ENCODE measurements at regions not wholly inside any gene's neighbourhood (a gene's known extent, or its start where the extent isn't known, plus 50 kb on each side); places are given as distances from the start of the nearest gene placed in this dataset.

- DNase-seq = no peak
These were observed 187.7 kb upstream of the POU5F2 start for GRCh38 chr5:93929131-93929530.

DNA sequence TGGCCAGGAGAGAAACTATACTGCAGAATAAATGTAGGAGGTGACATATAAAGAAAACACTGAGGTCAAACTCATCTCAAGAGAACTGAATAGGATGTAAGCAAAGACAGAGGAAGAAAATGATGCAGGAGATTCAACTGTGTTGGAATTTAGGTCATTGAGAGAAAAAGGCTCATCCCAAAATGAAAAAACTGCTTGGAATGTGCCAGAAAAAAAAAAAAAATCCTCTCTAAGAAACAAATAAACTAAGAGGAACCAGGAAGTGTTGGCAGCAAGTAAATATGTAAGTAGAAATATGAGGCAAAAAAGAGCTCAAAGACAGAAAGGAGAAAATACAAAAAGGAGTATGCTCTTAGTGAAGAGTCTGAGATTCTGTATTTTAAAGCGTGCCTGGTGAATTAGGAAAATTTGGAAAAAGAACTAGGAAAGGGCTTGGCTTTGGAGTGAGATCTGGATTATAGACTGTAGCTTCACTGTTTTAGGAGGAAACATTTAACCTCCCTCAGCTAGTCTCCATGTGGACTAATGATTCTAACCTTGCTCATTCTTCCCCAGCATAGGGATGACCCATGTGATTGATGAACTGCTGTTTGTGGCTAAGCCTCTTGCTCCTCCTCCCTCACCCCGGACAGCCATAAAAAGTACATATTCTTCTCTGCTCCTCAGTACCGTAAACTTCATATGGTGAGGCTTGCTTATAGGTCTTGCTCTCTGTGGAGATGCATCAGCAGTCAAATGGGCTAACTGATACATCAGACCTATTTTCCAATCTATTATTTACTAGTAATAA is 185.6 kb upstream of the POU5F2 start:
- DNase-seq = no peak

GRCh38 chr5:93925321-93925720 is 183.9 kb upstream of the POU5F2 start:
- no peak for DNase-seq

- no peak for DNase-seq
These were observed 183.2 kb upstream of the POU5F2 start for GRCh38 chr5:93924628-93925027.

GRCh38 chr5:93922551-93922950 is 181.2 kb upstream of the POU5F2 start:
- DNase-seq = no peak

DNA sequence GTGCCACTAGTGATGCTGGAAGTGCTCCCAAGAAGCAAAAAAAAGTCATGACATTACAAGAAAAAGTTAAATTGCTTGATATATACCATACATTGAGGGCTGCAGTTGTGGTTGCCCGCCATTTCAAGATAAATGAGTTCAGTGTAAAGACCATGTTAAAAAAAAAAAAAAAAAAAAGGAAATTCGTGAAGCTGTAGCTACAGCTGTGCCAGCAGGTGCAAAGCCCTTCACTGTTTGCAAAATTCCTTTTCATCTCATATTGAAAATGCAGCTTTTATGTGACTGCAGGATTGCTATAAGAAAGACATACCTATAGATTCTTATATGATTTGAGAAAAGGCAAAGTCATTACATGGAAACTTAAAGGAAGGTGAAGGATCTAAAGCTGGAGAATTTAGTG is 179.6 kb upstream of the POU5F2 start:
- no peak for DNase-seq

- DNase-seq = no peak
These were observed 175.5 kb upstream of the POU5F2 start for GRCh38 chr5:93916872-93917271.

DNA sequence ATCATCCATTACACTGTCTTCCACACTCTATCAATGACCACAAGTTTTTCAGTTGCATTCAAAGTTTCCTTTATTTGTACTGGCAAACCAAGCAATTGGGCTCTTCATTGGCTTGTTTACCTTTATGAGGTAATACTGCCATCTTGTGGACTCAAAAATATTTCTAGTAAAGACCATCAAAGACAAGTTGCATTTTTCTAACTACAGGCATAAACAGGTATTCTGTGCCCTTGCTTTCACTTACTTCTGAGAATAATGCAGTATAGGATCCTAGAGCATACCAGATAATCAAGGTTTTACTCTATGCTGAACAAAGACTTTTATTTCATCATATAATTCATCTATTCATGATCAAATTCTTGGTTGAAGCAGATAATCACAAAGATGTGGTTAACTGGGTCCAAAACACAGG is 173.7 kb upstream of the POU5F2 start:
- DNase-seq = no peak

DNA sequence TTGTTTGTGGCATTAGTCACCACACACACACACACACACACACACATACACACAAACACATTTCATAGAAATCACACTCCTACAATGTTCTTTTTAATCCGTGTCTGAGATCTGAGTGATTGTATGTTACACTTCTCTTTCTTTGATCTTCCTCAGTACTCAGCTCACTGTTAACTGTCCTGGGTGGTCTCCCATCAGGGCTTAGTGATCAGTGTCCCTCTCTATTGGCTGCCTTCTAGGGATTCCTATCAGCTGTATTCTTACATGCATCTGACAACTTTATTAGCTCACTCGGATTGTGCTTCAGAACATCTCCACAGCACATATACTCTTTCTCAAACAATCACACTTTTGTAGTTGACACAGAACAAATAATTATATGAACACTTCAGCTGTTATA is 170.2 kb upstream of the POU5F2 start:
- DNase-seq = no peak

DNA sequence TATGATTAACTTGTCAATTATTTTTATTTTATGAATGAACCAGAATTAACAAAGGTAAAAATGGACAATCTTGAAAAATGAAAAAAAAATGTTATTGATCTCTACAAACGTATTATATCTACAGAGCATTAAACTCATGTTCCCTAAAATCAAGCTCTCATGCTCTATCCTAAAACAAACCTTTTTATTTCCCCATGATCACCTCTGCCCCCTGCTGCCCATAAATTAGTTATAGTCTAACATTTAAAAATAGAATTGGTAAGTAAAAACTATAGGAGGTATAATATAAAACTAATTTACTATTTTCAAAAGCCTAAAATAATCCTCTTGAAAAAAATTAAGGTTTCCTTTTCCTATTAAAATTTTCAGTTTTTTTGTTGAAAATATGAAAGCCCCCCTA is 168.0 kb upstream of the POU5F2 start:
- no peak for DNase-seq

GRCh38 chr5:93904917-93905316 is 163.5 kb upstream of the POU5F2 start:
- no peak for DNase-seq

- DNase-seq = no peak
These were observed 160.9 kb upstream of the POU5F2 start for GRCh38 chr5:93902288-93902687.

- no peak for DNase-seq
These were observed 157.7 kb upstream of the POU5F2 start for GRCh38 chr5:93899026-93899600.

DNA sequence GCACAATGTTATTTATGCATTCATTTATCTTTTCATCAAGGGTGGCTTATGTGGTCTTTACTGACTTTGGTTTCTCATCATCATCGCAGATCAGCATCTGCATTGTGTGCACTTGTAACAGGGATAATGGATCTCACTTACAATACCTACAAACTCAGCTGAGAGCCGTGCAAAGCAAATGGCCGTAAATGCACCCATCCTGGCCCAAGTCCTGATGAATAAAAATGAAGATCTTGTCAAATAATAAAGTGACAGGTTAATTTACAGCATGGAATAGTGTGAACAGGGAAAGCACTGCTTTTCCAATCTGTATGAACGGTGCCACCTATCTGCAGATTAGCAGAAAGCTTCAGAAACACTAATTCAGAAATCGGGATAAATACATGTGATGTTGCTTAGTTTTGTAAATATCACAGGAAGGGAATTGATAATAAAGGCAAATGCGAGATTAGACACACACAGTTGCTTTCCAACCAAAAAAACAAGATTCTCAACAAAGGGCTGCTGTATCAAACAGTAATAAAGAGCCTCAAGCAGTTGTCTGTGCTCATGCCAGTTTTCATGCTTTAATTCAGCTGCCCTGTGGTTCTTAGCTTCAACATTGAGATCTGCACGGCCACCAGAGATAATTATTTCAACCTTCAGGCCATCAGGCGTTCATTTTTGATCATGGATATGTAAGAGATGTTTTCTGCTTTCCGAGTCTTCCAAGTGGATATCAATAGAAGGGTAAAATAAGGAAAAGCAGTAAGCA is 153.4 kb upstream of the POU5F2 start:
- DNase-seq = no peak

DNA sequence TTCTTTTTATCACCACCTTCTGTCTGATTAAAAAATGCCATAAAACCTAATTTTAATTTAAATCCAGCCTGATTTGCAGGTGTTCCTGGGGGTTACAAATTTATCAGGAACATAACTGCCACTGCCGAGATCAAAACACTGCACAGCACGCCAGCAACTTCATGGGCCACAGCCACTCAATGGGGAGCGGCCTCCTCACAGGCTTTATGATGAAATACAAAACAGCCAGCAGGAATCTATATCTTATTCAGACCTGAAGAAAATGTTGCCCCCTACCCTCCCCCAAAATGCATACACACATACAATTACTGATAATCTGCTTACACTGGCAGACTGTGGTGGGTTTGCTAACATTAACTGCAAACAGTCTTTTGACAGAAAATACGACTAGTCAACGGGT is 151.7 kb upstream of the POU5F2 start:
- DNase-seq = no peak

GRCh38 chr5:93892481-93892880 is 151.1 kb upstream of the POU5F2 start:
- DNase-seq = no peak

- no peak for DNase-seq
These were observed 150.4 kb upstream of the POU5F2 start for GRCh38 chr5:93891491-93892480.

DNA sequence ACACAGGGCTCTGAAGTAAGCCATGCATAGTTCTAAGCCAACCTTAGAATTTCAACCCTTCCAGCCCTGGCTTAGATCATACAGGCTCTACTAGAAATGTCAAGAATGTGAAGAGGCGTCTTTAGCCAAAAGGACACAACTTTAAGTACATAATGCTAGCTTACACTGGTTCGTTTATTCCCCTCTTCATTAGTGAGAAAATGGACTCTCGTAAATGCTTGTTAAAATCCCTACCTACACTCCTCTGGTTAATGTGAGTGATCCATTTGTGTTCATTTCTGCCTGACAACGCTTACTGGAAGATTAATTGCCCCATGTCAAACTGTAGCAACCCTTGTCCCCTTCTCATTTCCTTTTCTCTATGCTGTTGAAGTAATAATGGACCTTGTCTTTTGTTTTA is 149.3 kb upstream of the POU5F2 start:
- no peak for DNase-seq

DNA sequence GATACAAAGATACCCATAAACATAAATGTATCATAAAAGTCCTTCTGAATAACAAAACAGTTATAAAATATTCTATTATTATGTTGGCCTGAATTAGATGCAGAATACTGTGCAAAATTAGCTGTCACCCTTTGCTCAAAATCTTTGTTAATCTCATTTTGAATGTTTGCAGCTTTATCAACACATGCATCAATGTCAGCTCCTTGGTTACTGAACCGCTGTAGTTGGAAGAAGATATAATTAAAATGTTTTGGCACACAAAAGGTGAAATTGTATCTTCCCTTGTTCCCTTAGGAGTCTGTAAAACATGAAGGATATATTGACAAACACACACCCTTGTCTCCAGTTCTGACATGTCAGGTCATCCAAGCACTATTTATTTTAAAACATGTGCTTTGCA is 146.3 kb upstream of the POU5F2 start:
- DNase-seq = no peak

DNA sequence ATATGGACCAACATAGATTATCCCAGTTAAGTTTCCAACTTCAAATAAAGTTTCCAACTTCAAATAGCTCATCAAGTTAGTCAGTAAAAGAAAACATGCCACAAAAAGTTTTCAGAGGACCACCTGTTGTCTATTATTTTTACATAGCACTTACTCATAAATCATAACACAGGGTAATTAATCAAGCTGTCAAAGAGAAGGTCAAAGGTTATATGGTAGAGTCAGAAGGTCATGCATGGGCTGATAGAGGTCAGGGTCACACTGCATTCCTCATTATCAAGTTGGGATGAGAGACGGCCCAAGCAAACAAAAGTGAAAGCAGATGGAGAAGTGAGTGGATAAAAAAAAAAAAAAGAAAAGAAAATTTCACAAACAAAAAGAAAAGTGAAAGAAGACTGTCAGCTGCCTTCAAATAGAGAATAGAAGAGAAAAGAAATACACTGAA is 145.5 kb upstream of the POU5F2 start:
- DNase-seq = no peak

DNA sequence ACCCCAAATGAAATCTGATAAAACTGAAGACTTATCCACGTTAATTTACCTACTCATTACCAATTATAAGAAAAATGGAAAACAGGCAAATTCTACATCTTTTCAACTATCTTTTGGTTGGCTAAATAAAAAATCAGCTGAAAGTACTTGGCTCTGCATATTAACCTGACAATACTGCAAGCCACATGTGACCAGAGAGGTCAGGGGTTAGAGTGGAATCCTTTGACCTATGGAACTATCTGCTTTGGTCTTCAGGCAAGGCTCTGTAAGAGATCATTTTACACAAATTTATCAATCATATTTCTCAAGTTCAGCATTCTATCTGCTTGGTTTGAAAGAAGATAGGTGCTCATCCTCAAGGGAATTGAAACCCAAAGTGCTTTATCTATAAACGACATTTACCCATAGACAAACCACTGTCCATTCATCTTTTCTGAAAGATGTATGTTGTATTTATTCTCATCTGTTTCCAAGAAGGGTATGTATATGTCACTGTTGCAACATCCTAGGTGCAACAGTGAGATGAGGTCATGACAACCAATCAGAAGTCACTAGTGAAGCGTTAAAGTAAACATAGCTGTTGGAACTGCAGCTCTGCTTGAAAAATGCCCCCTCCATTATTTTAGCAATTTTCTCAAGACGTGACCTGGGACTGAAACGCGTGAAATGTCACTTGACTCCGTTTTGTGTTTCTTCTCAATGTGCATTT is 144.9 kb upstream of the POU5F2 start:
- DNase-seq = no peak
